Thyroid gland (tissue), 4 donors: ENCODE measurements at regions not wholly inside any gene's neighbourhood (a gene's known extent, or its start where the extent isn't known, plus 50 kb on each side); places are given as distances from the start of the nearest gene placed in this dataset.

Source experiments
- DNase-seq, 2 donors: peaks; one replicate each; pipeline ENCODE4 v3.0.0-alpha.2; 2019
- H3K27ac ChIP-seq, 3 donors: fragments of 200-600 bp; sonication (generic); 1 replicate in 2 of 3; 2 replicates in 1 of 3; pipeline ENCODE4 v1.5.1; 2016 to 2019; ENCODE audit warnings: mild to moderate bottlenecking in 1 of 3, moderate library complexity in 1 of 3
- H3K27me3 ChIP-seq: fragments of 200-600 bp; sonication (generic); one replicate; pipeline ENCODE4 v1.5.1; 2019
- H3K36me3 ChIP-seq, 2 donors: fragments of 200-600 bp; sonication (generic); one replicate each; pipeline ENCODE4 v1.5.1; 2016 to 2019
- H3K4me1 ChIP-seq, 2 donors: fragments of 200-600 bp; sonication (generic); one replicate each; pipeline ENCODE4 v1.5.1; 2017 to 2019
- H3K4me3 ChIP-seq, 3 donors: fragments of 200-600 bp; sonication (generic); replicated peaks in 1 of 3; 1 replicate in 2 of 3; 2 replicates in 1 of 3; pipeline ENCODE4 v1.5.1; 2016; ENCODE audit warnings: mild to moderate bottlenecking in 1 of 3
- H3K9me3 ChIP-seq: fragments of 200-600 bp; sonication (generic); one replicate; pipeline ENCODE4 v1.5.1; 2017
- POLR2A ChIP-seq, 2 donors: fragments of 450-650 bp; IDR thresholded peaks; one replicate each; pipeline ENCODE4 v1.6.1; 2017; ENCODE audit warnings: antibody characterized with exemption in 2 of 2, mild to moderate bottlenecking in 2 of 2, moderate library complexity in 1 of 2
- WGBS, 2 donors: methylation state at CpG; one replicate each; pipeline ENCODE4 v1.1.5; 2017; 5-methylcytosine and 5-hydroxymethylcytosine counted together
- intact Hi-C: fragments of 100-400 bp; cut with DNase I; formaldehyde crosslinking; loops from one replicate; pipeline ENCODE4 v1.15.1; 2023
- TF ChIP-seq, protein P1 (sequence below), 6 experiments: fragments of 200-600 bp in 3 of 6; fragments of 450-650 bp in 3 of 6; sonication (generic) in 3 of 6; IDR thresholded peaks; one replicate each; pipeline ENCODE4 v1.5.1; 2016 to 2019; ENCODE audit warnings: antibody characterized with exemption in 6 of 6, mild to moderate bottlenecking in 2 of 6, inconsistent platforms in 1 of 6, moderate library complexity in 1 of 6

DNA sequence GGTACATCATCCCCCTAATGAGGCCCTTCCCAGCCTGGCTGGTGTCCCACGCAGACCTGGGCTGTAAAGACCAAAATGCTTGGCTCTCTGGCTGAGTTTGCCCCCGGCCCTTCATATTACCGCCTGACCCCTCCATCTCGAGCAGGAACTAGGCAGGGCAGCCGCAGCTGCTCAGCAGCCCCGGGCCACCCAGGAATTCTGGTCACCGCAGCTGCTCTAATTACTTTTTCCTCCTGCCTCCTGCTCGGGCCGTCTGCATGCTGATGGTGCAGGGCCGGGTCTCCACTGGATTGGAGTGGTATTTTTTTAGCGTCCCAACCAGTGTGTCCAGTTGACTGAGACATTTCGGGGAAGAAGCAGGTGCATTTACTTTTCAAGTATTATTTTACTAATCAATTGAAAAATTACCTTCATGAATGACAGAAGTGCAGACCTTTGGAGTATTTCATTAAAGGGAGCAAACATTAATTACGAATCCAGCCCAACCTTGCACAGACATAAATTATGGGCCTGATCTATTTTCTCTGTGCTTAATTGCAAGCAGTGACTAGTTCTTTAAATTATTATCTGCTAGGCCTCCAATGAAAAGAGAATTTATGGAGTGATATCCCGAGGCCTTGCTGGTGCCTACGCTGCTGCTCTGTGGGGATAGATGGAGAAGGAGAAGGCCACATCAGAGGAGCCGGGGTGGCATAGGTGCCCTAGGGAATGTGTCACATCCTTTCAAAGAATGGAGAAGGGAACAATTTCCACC, 176.2 kb downstream of the CYLD start:
- WGBS, 2 donors, result 70 to 85% methylated on average over 16 of the region's 16 CpGs
- Histone ChIP-seq H3K4me1 (no peaks in the 10 kb centered on the region), H3K27ac (no peak overlapping the region), H3K4me3 (no peak overlapping the region), H3K27me3 (no peaks in the 10 kb centered on the region), H3K36me3 (no peaks in the 10 kb centered on the region), H3K9me3 (no peaks in the 10 kb centered on the region)
- TF ChIP-seq, protein P1, sequence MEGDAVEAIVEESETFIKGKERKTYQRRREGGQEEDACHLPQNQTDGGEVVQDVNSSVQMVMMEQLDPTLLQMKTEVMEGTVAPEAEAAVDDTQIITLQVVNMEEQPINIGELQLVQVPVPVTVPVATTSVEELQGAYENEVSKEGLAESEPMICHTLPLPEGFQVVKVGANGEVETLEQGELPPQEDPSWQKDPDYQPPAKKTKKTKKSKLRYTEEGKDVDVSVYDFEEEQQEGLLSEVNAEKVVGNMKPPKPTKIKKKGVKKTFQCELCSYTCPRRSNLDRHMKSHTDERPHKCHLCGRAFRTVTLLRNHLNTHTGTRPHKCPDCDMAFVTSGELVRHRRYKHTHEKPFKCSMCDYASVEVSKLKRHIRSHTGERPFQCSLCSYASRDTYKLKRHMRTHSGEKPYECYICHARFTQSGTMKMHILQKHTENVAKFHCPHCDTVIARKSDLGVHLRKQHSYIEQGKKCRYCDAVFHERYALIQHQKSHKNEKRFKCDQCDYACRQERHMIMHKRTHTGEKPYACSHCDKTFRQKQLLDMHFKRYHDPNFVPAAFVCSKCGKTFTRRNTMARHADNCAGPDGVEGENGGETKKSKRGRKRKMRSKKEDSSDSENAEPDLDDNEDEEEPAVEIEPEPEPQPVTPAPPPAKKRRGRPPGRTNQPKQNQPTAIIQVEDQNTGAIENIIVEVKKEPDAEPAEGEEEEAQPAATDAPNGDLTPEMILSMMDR (IDR thresholded peaks at IDR 0.05), result no peak
- no peak for TF ChIP-seq POLR2A (IDR thresholded peaks at IDR 0.05)
- intact Hi-C loops, result no loop called here
- DNase-seq, result no peak

DNA sequence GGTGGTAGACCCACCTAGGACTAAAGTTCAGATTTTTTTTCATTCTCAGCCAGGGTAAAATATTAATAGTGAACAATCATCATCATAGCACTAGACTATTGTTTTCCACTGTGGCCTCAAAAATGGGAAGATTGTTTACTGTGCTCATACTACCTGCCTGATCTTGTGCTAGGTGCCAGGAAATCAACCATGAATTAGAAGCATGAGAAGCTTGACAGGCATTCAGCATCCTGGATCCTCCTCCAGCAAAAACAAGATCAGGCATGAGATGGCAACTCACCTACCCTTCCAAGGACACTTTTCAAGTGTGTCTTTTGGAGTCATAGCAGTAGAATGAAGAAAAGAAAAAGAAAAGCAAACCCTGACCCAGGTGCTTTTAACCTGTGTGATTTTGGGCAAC, 174.2 kb downstream of the CYLD start:
- Histone ChIP-seq H3K4me3 (no peak overlapping the region), H3K9me3 (no peaks in the 10 kb centered on the region), H3K36me3 (no peaks in the 10 kb centered on the region), H3K27me3 (no peaks in the 10 kb centered on the region), H3K4me1 (no peaks in the 10 kb centered on the region), H3K27ac (no peak overlapping the region)
- no peak for DNase-seq
- intact Hi-C loops, result no loop called here
- no peak for TF ChIP-seq POLR2A (IDR thresholded peaks at IDR 0.05)
- TF ChIP-seq, protein P1 (IDR thresholded peaks at IDR 0.05), result no peak

DNA sequence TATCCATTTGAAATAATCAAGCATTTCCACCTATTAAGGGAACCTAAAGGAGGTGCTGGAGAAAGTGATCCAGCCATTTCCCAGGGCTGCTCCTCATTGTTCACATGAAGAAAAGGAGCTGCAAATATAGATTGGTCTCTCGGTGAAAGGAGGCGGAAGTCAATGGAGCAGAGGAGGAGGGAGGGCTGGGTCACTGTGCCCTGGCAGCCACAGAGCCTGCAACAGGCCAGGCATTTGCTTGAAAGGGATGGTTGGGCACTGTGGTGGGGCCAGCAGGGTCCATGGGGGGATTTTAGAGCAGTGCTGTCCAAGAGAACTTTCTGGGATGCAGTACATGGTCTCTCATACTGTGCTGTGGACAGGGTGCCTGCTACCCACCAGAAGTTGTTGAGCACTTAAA, 173.2 kb downstream of the CYLD start:
- intact Hi-C loops, result no loop called here
- Histone ChIP-seq H3K27me3 (no peaks in the 10 kb centered on the region), H3K9me3 (no peaks in the 10 kb centered on the region), H3K4me3 (no peak overlapping the region), H3K4me1 (no peaks in the 10 kb centered on the region), H3K36me3 (no peaks in the 10 kb centered on the region), H3K27ac (no peak overlapping the region)
- TF ChIP-seq, protein P1 (IDR thresholded peaks at IDR 0.05), result no peak
- TF ChIP-seq POLR2A (IDR thresholded peaks at IDR 0.05), result no peak
- 73 to 80% methylated on average over 2 of the region's 2 CpGs for WGBS, 2 donors
- DNase-seq, result no peak

DNA sequence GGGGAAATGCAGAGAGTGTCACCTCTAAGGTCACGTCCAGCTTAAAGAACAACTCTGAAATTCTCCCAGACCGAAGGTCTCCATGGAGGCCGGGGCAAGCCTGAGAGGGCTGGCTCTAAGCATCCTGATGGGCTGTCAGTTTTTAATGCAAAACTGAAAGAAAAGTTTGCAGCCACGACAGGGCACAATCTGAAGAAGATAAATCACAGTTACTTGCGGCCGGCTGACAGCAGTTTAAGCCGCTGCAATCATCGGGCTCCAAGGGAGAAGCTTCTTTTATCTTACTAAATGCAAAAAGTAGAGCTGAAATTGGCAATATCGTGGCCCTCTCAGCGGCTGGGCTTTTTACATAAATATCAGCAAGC, 168.8 kb downstream of the CYLD start:
- 75 to 76% methylated on average over 10 of the region's 10 CpGs for WGBS, 2 donors
- Histone ChIP-seq H3K36me3 (no peaks in the 10 kb centered on the region), H3K4me1 (no peaks in the 10 kb centered on the region), H3K9me3 (no peaks in the 10 kb centered on the region), H3K27ac (no peak overlapping the region), H3K27me3 (no peaks in the 10 kb centered on the region), H3K4me3 (no peak overlapping the region)
- intact Hi-C loops, result no loop called here
- TF ChIP-seq POLR2A (IDR thresholded peaks at IDR 0.05), result no peak
- TF ChIP-seq, protein P1 (IDR thresholded peaks at IDR 0.05), result no peak
- DNase-seq, result no peak

DNA sequence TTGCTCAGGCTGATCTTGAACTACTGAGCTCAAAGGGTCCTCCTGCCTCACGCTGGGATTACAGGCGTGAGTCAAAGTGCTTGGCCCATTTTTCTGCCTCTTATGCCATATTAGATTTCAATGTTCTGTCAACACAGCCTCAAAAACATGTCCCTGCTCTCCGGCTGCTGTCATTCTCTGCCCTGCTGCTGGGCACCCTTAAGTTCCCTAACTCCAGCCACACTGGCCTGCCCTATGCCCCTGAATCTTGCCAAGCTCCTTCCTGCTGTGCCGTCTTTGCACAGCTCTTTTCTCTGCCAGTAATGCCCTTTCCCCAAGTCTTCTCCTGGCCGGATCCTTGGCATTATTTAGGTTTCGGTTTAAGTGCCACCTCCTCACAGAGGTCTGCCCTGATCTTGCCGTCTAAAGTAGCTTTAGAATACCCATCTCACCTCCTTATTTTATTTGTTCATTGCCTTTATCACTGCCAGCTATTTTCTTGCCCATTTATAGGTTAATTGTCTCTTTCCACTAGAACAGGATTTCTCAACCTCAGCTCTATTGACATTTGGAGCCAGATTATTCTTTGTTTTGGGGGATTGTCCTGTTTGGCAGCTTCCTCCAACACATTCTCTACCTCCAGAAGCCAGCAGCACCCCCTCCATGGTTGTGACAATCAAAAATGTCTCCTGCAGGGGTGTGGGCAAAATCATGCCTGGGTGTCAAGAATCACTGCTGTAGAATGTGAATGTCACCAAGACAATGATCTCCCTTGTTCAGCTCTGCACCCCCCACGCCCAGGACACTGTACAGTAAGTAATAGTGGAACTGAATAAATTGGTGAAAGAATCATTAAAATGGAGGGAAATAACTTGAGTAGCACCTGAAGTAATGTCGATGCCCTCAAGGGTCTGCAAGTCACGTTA, 168.2 kb downstream of the CYLD start:
- Histone ChIP-seq H3K9me3 (no peaks in the 10 kb centered on the region), H3K36me3 (no peaks in the 10 kb centered on the region), H3K4me1 (no peaks in the 10 kb centered on the region), H3K27me3 (no peaks in the 10 kb centered on the region), H3K27ac (no peak overlapping the region), H3K4me3 (no peak overlapping the region)
- WGBS, 2 donors, result 79 to 80% methylated on average over 10 of the region's 10 CpGs
- TF ChIP-seq, protein P1 (IDR thresholded peaks at IDR 0.05), result no peak
- TF ChIP-seq POLR2A (IDR thresholded peaks at IDR 0.05), result no peak
- DNase-seq, result no peak
- intact Hi-C loops, result no loop called here
